GM19043 (cell line): ENCODE measurements at regions not wholly inside any gene's neighbourhood (a gene's known extent, or its start where the extent isn't known, plus 50 kb on each side); places are given as distances from the start of the nearest gene placed in this dataset.
"Not testable (repeated sequence)": the region's sequence is repeated elsewhere in the genome, so short reads cannot be mapped to it uniquely, and the experiment has no call there.

ENCODE experiments used
- ATAC-seq: cut with Tn5 transposase; IDR thresholded peaks from one replicate; pipeline ENCODE4 v1.9.1; 2021; ENCODE audit warnings: low read depth; ENCODE audit not compliant: unreplicated experiment

- not testable (repeated sequence) for ATAC-seq
Measured at GRCh38 chr14:105770619-105771216, 244.3 kb downstream of the TMEM121 start.

DNA sequence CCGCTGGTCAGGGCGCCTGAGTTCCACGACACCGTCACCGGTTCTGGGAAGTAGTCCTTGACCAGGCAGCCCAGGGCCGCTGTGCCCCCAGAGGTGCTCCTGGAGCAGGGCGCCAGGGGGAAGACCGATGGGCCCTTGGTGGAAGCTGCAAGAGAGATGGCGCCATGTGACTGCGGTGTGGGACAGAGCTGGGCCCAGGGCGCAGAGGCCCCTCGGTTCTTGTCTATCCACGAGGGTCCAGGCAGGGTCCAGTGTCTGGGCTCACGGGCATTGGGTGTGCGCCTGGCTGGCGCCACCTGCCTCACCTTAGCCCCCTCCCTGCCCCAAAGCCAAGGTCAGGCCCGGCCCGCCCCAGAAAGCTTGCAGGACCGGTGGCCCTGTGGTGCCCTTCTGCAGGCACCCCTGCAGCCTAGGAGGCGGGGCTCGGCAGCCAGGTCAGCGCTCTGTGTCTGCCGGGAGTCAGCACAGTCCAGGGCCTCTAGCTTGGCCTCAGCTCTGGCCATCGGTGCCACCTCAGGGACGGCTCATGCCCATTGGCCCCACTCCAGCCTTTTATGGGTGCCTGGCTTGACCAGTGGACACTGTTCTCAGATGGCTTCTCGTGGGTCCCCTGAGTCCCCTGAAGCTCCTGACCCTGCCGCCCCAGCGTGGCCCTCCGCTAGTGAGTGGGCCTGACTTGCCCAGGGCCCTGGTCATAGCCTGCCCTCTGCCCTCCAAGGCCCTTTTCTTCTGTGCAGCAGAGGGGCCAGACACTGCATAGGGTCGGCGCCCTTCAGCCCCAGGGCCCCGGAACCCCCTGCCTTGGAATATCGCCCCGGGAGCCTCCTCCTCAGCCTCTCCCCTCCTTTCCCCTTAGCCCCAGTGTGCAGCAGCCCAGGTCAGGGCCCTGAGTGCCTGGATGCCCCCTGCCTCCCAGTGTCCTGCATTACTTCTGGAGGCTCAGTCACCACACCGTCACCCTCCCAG lies 245.2 kb downstream of the TMEM121 start:
- not testable (repeated sequence) for ATAC-seq

DNA sequence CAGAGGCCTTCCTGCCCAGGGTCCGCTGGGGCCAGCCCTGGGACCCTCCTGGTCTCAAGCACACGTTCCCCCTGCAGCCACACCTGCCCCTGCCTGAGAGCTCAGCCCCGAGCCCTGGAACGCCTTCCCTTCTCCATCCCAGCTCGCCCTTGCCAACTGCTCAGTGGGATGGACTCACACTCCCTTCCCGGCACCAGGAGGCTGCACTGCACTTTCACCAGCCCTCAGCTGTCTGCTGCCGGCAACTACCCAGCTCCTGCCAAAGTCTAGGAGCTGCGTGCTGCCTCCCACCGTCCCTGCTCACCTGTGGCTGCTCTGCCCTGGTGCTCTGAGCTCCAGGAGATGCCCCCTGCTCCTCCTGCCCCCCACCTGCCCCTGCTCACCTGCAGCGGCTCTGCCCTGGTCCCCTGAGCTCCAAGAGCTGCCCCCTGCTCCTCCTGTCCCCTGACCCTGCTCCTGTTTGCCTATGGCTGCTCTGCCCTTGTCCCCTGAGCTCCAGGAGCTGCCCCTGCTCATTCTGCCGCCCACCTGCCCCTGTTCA lies 246.4 kb downstream of the TMEM121 start:
- ATAC-seq: not testable (repeated sequence)

- ATAC-seq: no peak
Measured at GRCh38 chr14:105773584-105773983, 247.2 kb downstream of the TMEM121 start.

DNA sequence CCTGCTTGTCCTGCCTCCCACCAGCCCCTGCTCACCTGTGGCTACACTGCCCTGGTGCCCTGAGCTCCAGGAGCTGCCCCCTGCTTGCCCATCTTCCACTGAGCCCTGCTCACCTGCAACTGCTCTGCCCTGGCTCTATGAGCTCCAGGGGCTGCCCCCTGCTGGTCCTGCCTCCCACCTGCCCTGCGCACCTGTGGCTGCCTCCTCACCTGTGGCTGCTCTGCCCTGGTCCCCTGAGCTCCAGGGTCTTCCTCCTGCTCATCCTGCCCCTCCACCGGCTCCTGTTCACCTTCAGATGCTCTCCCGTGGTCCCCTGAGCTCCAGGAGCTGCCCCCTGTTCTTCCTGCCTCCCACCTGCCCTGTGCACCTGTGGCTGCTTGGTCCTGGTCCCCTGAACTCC lies 247.6 kb downstream of the TMEM121 start:
- no peak for ATAC-seq

GRCh38 chr14:105774585-105775348 lies 248.4 kb downstream of the TMEM121 start:
- ATAC-seq: not testable (repeated sequence)

- not testable (repeated sequence) for ATAC-seq
Measured at GRCh38 chr14:105775349-105775923, 249.1 kb downstream of the TMEM121 start.

DNA sequence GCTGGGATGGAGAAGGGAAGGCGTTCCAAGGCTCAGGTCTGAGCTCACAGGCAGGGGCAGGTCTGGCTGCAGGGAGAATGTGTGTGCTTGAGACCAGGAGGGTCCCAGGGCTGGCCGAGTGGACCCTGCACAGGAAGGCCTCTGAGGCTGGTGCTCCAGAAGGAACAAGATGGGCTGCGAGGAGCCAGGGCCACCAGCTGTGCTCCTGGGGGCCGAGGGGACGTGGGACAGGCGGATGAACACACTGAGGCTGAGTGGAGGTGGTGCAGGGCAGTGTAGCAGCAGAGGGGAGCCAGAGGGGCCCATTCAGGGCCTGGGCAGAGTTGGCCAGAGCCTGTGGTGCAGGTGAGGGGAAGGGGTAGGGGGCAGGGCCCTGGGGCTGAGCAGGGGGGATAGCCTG lies 249.7 kb downstream of the TMEM121 start:
- ATAC-seq: not testable (repeated sequence)

DNA sequence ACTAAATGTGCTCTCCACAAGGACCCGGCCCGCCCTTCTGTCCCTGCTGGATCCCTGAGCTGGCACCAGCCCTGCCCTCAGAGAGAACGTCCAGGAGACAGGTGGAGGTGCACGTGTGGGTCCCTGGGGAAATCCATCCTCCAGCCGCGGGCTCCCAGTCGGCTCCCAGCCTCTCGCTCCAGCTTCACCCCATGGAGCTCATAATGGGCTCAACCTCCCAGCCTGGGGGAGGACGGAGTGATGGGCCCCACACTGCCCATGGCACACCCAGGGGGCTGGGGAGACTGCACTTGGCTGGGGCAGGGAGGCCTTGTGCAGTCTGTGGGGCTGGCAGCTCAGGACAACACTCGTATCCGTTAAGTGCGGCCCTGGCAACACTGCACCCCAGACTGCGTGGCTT lies 250.5 kb downstream of the TMEM121 start:
- ATAC-seq: no peak

DNA sequence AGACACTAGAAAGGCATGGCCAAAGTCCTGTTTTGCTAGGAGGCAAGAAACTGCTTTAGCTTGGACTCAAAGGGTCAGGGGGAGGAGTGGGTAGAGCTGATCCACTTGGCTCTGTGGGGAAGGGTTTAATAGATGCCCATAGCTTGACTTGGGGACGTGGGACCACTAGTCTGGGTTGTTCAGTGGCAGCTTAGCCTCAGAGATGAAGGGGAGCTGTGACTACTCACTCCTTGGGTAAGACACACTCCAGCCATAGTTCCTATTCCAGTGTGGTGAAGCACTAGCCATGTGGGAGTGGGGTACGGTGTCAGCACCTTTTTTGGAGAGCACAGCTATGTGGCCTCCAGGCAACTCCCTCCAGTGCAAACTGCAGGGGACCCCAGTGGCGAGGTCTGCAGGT lies 257.3 kb downstream of the TMEM121 start:
- ATAC-seq: no peak

- no peak for ATAC-seq
Measured at GRCh38 chr14:105793836-105794235, 267.5 kb downstream of the TMEM121 start.

- no peak for ATAC-seq
Measured at GRCh38 chr14:105797546-105797945, 271.2 kb downstream of the TMEM121 start.

- ATAC-seq: no peak
Measured at GRCh38 chr14:105805701-105806100, 279.3 kb downstream of the TMEM121 start.

DNA sequence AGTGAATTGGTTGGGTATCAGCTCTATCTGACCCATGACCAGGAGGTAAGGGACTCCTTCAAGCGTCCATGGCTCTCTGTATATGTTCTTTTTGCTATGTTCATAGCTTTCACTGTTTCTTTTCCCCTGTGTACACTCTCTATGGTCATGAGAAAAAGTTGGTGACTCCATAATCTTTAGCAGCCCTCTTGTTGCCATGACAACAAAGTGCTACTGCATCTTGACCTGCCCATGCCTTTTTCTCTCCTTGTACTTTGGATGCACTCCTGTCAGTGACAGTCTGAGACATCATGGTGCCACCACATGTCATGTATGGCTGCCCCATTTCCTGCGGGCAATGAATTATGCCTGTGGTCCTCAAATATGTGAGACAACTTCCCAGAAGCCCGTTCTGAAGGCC lies 280.2 kb downstream of the TMEM121 start:
- ATAC-seq: no peak

GRCh38 chr14:105817971-105818711 lies 291.8 kb downstream of the TMEM121 start:
- peak; percentile 73 for ATAC-seq

DNA sequence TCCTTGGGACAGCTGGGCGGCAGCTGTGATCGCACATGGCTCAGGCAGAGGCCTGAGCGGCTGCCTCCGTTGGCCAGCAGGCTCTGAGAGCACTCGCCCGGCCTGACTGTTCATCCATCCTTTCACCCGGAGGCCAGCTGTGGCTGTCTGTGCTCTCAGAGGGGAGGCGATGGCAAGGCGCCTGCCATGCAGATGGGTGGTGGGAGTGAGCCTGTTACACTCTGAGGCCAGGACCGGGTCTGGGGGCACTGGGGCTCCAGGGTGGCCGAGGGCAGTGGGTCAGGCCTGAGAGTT lies 292.3 kb downstream of the TMEM121 start:
- no peak for ATAC-seq

DNA sequence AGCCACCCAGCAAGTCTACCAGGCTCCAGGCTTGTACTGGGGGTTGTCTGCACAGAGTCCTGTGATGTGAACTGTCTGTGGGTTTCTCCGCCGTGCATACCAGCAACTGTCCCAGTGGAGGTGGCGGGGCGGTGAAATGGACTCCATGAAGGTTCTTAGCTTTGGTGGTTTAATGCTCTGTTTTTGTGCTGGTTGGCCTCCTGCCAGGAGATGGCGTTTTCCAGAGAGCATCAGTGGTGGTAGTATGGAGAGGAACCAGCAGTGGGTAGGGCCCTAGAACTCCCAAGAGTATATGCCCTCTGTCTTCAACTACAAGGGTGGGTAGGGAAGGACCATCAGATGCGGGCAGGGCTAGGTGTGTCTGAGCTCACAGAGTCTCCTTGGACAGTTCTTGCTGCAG lies 303.8 kb downstream of the TMEM121 start:
- ATAC-seq: no peak

GRCh38 chr14:105836160-105836559 lies 309.8 kb downstream of the TMEM121 start:
- ATAC-seq: no peak

DNA sequence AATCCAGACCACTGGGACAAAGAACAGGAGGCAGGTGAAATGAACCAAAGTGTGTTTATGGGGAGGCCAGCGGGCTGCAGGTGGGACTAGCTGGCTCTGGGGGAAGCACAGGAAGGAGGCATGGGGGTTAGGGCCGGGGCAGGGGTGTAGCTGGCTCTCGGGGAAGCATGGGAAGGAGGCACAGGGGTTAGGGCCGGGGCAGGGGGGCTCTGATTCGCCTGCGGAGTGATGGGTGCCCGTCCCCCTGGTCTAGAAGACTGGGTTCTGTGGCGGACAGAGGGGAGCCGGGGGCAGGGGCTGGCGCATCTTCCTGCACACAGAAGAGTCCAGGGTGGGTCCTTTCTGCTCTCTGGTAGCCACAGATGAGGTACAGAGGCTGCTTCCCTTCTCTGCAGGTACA lies 310.3 kb downstream of the TMEM121 start:
- no peak for ATAC-seq
